ENCODE measurements at regions not wholly inside any gene's neighbourhood (a gene's known extent, or its start where the extent isn't known, plus 50 kb on each side); places are given as distances from the start of the nearest gene placed in this dataset.

DNA sequence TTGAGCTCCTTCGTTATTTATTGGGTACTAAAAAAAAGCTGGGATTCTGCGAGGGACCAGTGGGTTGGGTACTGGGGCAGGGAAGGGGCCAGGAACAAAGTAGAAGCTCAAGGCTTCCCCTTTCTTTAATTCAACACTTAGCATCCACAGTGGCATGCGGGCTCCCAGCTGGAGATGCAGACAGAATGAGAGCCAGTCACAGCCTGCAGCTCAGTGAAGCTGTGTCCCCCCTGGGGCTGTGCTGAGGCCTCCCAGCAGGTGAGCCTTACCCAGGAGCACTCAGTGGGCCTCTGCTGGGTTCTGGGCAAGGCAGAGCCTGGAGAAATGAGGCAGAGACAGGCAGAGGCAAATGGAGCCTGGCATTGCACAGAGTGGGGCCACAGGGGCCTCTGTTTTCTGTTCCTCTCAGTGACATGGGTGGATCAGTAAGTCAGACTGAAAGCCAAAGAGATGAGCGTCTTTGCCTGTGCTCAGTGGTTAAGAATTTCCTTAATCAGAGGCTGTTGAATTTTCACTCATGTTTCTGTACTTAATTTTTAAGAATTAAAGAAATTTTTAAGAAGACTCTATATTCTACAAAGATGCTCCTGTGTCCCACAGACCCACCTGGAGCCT is 181.4 kb upstream of the RBPJ start:
- TF ChIP-seq, protein P1, sequence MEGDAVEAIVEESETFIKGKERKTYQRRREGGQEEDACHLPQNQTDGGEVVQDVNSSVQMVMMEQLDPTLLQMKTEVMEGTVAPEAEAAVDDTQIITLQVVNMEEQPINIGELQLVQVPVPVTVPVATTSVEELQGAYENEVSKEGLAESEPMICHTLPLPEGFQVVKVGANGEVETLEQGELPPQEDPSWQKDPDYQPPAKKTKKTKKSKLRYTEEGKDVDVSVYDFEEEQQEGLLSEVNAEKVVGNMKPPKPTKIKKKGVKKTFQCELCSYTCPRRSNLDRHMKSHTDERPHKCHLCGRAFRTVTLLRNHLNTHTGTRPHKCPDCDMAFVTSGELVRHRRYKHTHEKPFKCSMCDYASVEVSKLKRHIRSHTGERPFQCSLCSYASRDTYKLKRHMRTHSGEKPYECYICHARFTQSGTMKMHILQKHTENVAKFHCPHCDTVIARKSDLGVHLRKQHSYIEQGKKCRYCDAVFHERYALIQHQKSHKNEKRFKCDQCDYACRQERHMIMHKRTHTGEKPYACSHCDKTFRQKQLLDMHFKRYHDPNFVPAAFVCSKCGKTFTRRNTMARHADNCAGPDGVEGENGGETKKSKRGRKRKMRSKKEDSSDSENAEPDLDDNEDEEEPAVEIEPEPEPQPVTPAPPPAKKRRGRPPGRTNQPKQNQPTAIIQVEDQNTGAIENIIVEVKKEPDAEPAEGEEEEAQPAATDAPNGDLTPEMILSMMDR (IDR thresholded peaks at IDR 0.05): no peak
- no peak for TF ChIP-seq EP300 (IDR thresholded peaks at IDR 0.05)

All from tibial nerve (tissue), 4 donors.